Gastrocnemius medialis (tissue), 4 donors: ENCODE measurements at regions not wholly inside any gene's neighbourhood (a gene's known extent, or its start where the extent isn't known, plus 50 kb on each side); places are given as distances from the start of the nearest gene placed in this dataset.

Source experiments
- POLR2A ChIP-seq, 2 donors: fragments of 450-650 bp; IDR thresholded peaks; one replicate each; pipeline ENCODE4 v1.6.1; 2017; ENCODE audit warnings: antibody characterized with exemption in 2 of 2, mild to moderate bottlenecking in 2 of 2, moderate library complexity in 2 of 2
- TF ChIP-seq, protein P1 (sequence below), 5 experiments: fragments of 450-650 bp in 3 of 5; fragments of 200-600 bp in 2 of 5; sonication (generic) in 2 of 5; IDR thresholded peaks in 4 of 5; conservative IDR thresholded peaks in 1 of 5; 1 replicate in 4 of 5; 2 replicates in 1 of 5; pipeline ENCODE4 v1.5.1; 2016 to 2019; ENCODE audit warnings: antibody characterized with exemption in 5 of 5, mild to moderate bottlenecking in 3 of 5, moderate library complexity in 3 of 5

DNA sequence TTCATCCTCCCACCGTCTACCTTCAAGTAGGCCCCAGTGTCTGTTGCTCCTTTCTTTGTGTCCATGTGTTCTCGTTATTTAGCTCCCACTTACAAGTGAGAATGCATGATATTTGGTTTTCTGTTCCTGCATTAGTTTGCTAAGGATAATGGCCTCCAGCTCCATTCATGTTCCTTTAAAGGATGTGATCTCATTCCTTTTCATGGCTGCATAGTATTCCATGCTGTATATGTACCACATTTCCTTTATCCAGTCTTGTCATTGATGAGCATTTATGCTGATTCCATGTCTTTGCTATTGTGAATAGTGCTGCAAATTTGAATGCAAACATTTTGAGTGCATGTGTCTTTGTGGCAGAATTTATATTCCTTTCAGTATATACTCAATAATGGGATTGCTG lies 259.6 kb upstream of the PELI2 start:
- TF ChIP-seq, protein P1, sequence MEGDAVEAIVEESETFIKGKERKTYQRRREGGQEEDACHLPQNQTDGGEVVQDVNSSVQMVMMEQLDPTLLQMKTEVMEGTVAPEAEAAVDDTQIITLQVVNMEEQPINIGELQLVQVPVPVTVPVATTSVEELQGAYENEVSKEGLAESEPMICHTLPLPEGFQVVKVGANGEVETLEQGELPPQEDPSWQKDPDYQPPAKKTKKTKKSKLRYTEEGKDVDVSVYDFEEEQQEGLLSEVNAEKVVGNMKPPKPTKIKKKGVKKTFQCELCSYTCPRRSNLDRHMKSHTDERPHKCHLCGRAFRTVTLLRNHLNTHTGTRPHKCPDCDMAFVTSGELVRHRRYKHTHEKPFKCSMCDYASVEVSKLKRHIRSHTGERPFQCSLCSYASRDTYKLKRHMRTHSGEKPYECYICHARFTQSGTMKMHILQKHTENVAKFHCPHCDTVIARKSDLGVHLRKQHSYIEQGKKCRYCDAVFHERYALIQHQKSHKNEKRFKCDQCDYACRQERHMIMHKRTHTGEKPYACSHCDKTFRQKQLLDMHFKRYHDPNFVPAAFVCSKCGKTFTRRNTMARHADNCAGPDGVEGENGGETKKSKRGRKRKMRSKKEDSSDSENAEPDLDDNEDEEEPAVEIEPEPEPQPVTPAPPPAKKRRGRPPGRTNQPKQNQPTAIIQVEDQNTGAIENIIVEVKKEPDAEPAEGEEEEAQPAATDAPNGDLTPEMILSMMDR (IDR thresholded peaks at IDR 0.05 in 4 of 5, conservative IDR thresholded peaks at IDR 0.05 in 1 of 5) = no peak
- TF ChIP-seq POLR2A (IDR thresholded peaks at IDR 0.05) = no peak
